ENCODE measurements at regions not wholly inside any gene's neighbourhood (a gene's known extent, or its start where the extent isn't known, plus 50 kb on each side); places are given as distances from the start of the nearest gene placed in this dataset.

GRCh38 chr6:22878324-22878701 is 308.9 kb downstream of the HDGFL1 start:
- no peak for ATAC-seq (ENCODE audit: insufficient read depth, low FRiP score)
- 60 to 77% methylated on average over 3 of the region's 3 CpGs for WGBS, 2 donors
- no peak overlapping the region for H3K4me3 ChIP-seq
- no peak for DNase-seq
- H3K27me3 ChIP-seq (ENCODE audit: control insufficient read depth in 3 of 3, insufficient read depth in 3 of 3, low read length in 2 of 3), result no peaks in the 10 kb centered on the region
- no peak overlapping the region for H3K27ac ChIP-seq (ENCODE audit: low read depth in 1 of 2, low read length in 1 of 2)
- H3K36me3 ChIP-seq (ENCODE audit: control insufficient read depth in 4 of 4, insufficient read depth in 4 of 4, low read length in 4 of 4), result no peaks in the 10 kb centered on the region
- H3K9me3 ChIP-seq (ENCODE audit: control insufficient read depth in 4 of 4, insufficient read depth in 3 of 4, low read length in 3 of 4), result no peaks in the 10 kb centered on the region
- peaks cover 0 to 13% (median 0%) of the 10 kb centered on the region in 5 donors for H3K4me1 ChIP-seq (ENCODE audit: control insufficient read depth in 5 of 5, insufficient read depth in 5 of 5, low read length in 5 of 5)
- TF ChIP-seq, protein P1, sequence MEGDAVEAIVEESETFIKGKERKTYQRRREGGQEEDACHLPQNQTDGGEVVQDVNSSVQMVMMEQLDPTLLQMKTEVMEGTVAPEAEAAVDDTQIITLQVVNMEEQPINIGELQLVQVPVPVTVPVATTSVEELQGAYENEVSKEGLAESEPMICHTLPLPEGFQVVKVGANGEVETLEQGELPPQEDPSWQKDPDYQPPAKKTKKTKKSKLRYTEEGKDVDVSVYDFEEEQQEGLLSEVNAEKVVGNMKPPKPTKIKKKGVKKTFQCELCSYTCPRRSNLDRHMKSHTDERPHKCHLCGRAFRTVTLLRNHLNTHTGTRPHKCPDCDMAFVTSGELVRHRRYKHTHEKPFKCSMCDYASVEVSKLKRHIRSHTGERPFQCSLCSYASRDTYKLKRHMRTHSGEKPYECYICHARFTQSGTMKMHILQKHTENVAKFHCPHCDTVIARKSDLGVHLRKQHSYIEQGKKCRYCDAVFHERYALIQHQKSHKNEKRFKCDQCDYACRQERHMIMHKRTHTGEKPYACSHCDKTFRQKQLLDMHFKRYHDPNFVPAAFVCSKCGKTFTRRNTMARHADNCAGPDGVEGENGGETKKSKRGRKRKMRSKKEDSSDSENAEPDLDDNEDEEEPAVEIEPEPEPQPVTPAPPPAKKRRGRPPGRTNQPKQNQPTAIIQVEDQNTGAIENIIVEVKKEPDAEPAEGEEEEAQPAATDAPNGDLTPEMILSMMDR (IDR thresholded peaks at IDR 0.05; ENCODE audit: control extremely low read depth, extremely low read depth), result no peak
- no peak overlapping the region for H3K9ac ChIP-seq (ENCODE audit: insufficient read depth in 1 of 2, low read length in 2 of 2)

- H3K4me3 ChIP-seq, result no peak overlapping the region
- peaks cover 0 to 13% (median 0%) of the 10 kb centered on the region in 5 donors for H3K4me1 ChIP-seq (ENCODE audit: control insufficient read depth in 5 of 5, insufficient read depth in 5 of 5, low read length in 5 of 5)
- DNase-seq, result no peak
- TF ChIP-seq, protein P1 (IDR thresholded peaks at IDR 0.05; ENCODE audit: control extremely low read depth, extremely low read depth), result no peak
- no peak overlapping the region for H3K9ac ChIP-seq (ENCODE audit: insufficient read depth in 1 of 2, low read length in 2 of 2)
- WGBS, 2 donors, result 93 to 95% methylated on average over 1 of the region's 1 CpG
- H3K27me3 ChIP-seq (ENCODE audit: control insufficient read depth in 3 of 3, insufficient read depth in 3 of 3, low read length in 2 of 3), result no peaks in the 10 kb centered on the region
- ATAC-seq (ENCODE audit: insufficient read depth, low FRiP score), result no peak
- H3K27ac ChIP-seq (ENCODE audit: low read depth in 1 of 2, low read length in 1 of 2), result no peak overlapping the region
- H3K36me3 ChIP-seq (ENCODE audit: control insufficient read depth in 4 of 4, insufficient read depth in 4 of 4, low read length in 4 of 4), result no peaks in the 10 kb centered on the region
- H3K9me3 ChIP-seq (ENCODE audit: control insufficient read depth in 4 of 4, insufficient read depth in 3 of 4, low read length in 3 of 4), result no peaks in the 10 kb centered on the region
Observed at GRCh38 chr6:22878706-22879105, 309.3 kb downstream of the HDGFL1 start.

DNA sequence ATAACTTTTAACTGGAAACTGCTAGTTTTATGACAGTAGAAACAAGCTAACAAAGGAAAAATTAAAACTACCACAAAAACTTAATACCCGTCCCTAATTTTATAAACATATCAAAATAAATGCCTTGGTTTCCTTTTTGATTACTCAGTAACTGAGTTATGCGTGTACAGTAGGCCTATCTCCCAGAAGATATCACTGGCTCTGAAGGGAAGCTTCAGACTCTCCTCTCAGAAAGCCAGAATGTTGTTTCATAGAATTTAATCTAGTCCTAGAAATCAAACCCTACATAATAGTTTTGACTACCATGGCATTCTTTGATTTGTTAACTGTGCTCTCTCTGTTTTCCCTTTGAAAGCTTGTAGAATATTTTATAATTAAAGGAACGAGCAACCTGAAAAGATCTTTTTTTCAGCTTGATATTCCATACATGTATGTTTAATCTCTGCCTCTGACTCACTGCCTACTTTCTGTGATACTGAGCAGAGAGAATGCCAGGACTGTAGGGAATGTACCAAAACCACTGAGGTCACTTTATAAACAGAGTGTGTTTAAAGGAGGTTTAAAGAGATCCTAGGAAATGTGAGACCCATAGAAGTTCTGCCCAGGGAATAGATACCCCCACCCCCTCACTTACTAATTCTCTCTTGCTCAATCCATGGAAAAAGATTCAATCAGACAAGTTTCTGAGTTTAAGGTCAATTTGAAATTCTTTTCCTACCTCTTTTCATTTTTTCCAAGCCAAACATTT is 311.5 kb downstream of the HDGFL1 start:
- TF ChIP-seq, protein P1 (IDR thresholded peaks at IDR 0.05; ENCODE audit: control extremely low read depth, extremely low read depth), result no peak
- WGBS, 2 donors, result 49 to 70% methylated on average over 3 of the region's 3 CpGs
- Histone ChIP-seq H3K27me3 (ENCODE audit: control insufficient read depth in 3 of 3, insufficient read depth in 3 of 3, low read length in 2 of 3) (no peaks in the 10 kb centered on the region), H3K9ac (ENCODE audit: insufficient read depth in 1 of 2, low read length in 2 of 2) (no peak overlapping the region), H3K4me1 (ENCODE audit: control insufficient read depth in 5 of 5, insufficient read depth in 5 of 5, low read length in 5 of 5) (peaks cover 0 to 13% (median 0%) of the 10 kb centered on the region in 5 donors), H3K9me3 (ENCODE audit: control insufficient read depth in 4 of 4, insufficient read depth in 3 of 4, low read length in 3 of 4) (no peaks in the 10 kb centered on the region), H3K36me3 (ENCODE audit: control insufficient read depth in 4 of 4, insufficient read depth in 4 of 4, low read length in 4 of 4) (no peaks in the 10 kb centered on the region), H3K4me3 (no peak overlapping the region), H3K27ac (ENCODE audit: low read depth in 1 of 2, low read length in 1 of 2) (peak overlapping the region in 1 of 2 donors; percentile 68)
- DNase-seq, result peak in 2 of 3 donors; percentile 56 to 65
- peak; percentile 69 for ATAC-seq (ENCODE audit: insufficient read depth, low FRiP score)

Measured in lung (tissue), 11 donors.